ENCODE measurements at regions not wholly inside any gene's neighbourhood (a gene's known extent, or its start where the extent isn't known, plus 50 kb on each side); places are given as distances from the start of the nearest gene placed in this dataset.
"Not testable (repeated sequence)": the region's sequence is repeated elsewhere in the genome, so short reads cannot be mapped to it uniquely, and the experiment has no call there.

DNA sequence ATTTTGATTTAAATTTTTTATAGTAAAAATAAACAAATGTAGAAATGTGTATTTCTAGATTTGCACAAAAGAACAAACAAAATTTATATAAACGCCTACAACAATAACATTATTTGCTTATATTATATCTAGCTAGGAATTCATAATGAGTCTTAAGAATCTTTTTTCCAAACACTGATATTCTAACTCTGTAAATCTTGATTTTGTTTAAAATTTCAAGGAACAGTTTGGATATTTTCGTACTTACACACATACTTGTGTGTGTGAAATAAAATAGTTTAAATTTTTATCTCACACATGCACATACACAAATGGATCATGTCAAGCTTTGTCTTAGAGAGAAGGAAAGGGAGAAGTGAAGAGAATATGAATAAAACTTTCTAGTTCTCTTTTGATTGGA is 868.1 kb downstream of the LTN1 start:
- Mint-ChIP-seq H3K27ac (no peak overlapping the region), H3K36me3 (ENCODE audit: low read depth) (no peaks in the 10 kb centered on the region), H3K4me1 (no peaks in the 10 kb centered on the region), H3K9me3 (peaks cover 5% of the 10 kb centered on the region), H3K4me3 (no peak overlapping the region), H3K27me3 (no peaks in the 10 kb centered on the region)
- POLR2A ChIA-PET: no interaction called here
- no peak for DNase-seq
- intact Hi-C loops (cut with micrococcal nuclease): no loop called here
- CTCF ChIA-PET: no interaction called here
- no peak for TF ChIP-seq CTCF (IDR thresholded peaks at IDR 0.05)
- ATAC-seq (ENCODE audit: low read depth): no peak

- ATAC-seq (ENCODE audit: low read depth) (no peak), DNase-seq (no peak)
- Mint-ChIP-seq H3K27me3 (no peaks in the 10 kb centered on the region), H3K4me3 (no peak overlapping the region), H3K9me3 (peaks cover 6% of the 10 kb centered on the region), H3K27ac (no peak overlapping the region), H3K4me1 (no peaks in the 10 kb centered on the region), H3K36me3 (ENCODE audit: low read depth) (no peaks in the 10 kb centered on the region)
- CTCF ChIA-PET: no interaction called here
- POLR2A ChIA-PET: no interaction called here
- TF ChIP-seq CTCF (IDR thresholded peaks at IDR 0.05): no peak
- intact Hi-C loops (cut with micrococcal nuclease): no loop called here
Measured at GRCh38 chr21:28118570-28118969, 874.1 kb downstream of the LTN1 start.

- POLR2A ChIA-PET; H3K36me3 Mint-ChIP-seq (ENCODE audit: low read depth): not testable (repeated sequence)
Measured at GRCh38 chr21:28114986-28115385, 877.7 kb downstream of the LTN1 start.

GRCh38 chr21:28113718-28114117 is 879.0 kb downstream of the LTN1 start:
- Mint-ChIP-seq H3K4me3 (no peak overlapping the region), H3K4me1 (no peaks in the 10 kb centered on the region), H3K36me3 (ENCODE audit: low read depth) (no peaks in the 10 kb centered on the region), H3K27ac (no peak overlapping the region), H3K9me3 (peaks cover 2% of the 10 kb centered on the region), H3K27me3 (no peaks in the 10 kb centered on the region)
- ChIA-PET CTCF (no interaction called here), POLR2A (no interaction called here)
- DNase-seq (no peak), ATAC-seq (ENCODE audit: low read depth) (no peak)
- intact Hi-C loops (cut with micrococcal nuclease): no loop called here
- no peak for TF ChIP-seq CTCF (IDR thresholded peaks at IDR 0.05)

More at GRCh38 chr21:28114986-28115385, 877.7 kb downstream of the LTN1 start:
- intact Hi-C loops (cut with micrococcal nuclease); H3K27ac Mint-ChIP-seq; H3K4me3 Mint-ChIP-seq; ATAC-seq (ENCODE audit: low read depth); DNase-seq; CTCF ChIA-PET; H3K4me1 Mint-ChIP-seq; H3K27me3 Mint-ChIP-seq; H3K9me3 Mint-ChIP-seq: not testable (repeated sequence)

- intact Hi-C loops (cut with micrococcal nuclease): no loop called here
- POLR2A ChIA-PET: no interaction called here
- no peak for ATAC-seq (ENCODE audit: low read depth)
Measured at GRCh38 chr21:28112511-28112910, 880.2 kb downstream of the LTN1 start.

More at GRCh38 chr21:28112511-28112910, 880.2 kb downstream of the LTN1 start:
- H3K9me3 Mint-ChIP-seq: no peaks in the 10 kb centered on the region
- CTCF ChIA-PET: no interaction called here
- H3K4me1 Mint-ChIP-seq: no peaks in the 10 kb centered on the region
- H3K27ac Mint-ChIP-seq: no peak overlapping the region
- H3K36me3 Mint-ChIP-seq (ENCODE audit: low read depth): no peaks in the 10 kb centered on the region
- no peak overlapping the region for H3K4me3 Mint-ChIP-seq
- no peaks in the 10 kb centered on the region for H3K27me3 Mint-ChIP-seq
- DNase-seq: no peak
- no peak for TF ChIP-seq CTCF (IDR thresholded peaks at IDR 0.05)

All from activated B cell treated with CpG ODN at 0.5 μM for 24 hours (primary cell).